K562 (cell line): ENCODE measurements at regions not wholly inside any gene's neighbourhood (a gene's known extent, or its start where the extent isn't known, plus 50 kb on each side); places are given as distances from the start of the nearest gene placed in this dataset.

Experiments used
- ATF3 ChIP-seq, 2 experiments: fragments of 450-650 bp in 1 of 2; sonication (generic) in 1 of 2; formaldehyde crosslinking in 1 of 2; IDR thresholded peaks in 1 of 2; conservative IDR thresholded peaks in 1 of 2; 2 replicates each; pipeline versions ENCODE4 v1.6.1 to v1.8.1; 2016 to 2023; ENCODE audit warnings: mild to moderate bottlenecking in 2 of 2, moderate library complexity in 2 of 2, inconsistent platforms in 1 of 2, missing genetic modification reagents in 1 of 2
- ETS2 ChIP-seq: IDR thresholded peaks from 2 replicates; pipeline ENCODE4 v1.6.1; 2016; ENCODE audit warnings: borderline replicate concordance, missing genetic modification characterization, mild to moderate bottlenecking, moderate library complexity, missing compliant biosample characterization; ENCODE audit not compliant: poor library complexity, severe bottlenecking
- TF ChIP-seq, protein P1 (sequence below): fragments of 250-450 bp; sonication (Bioruptor Pico); IDR thresholded peaks from 2 replicates; pipeline ENCODE4 v1.5.0; 2022; ENCODE audit warnings: mild to moderate bottlenecking

DNA sequence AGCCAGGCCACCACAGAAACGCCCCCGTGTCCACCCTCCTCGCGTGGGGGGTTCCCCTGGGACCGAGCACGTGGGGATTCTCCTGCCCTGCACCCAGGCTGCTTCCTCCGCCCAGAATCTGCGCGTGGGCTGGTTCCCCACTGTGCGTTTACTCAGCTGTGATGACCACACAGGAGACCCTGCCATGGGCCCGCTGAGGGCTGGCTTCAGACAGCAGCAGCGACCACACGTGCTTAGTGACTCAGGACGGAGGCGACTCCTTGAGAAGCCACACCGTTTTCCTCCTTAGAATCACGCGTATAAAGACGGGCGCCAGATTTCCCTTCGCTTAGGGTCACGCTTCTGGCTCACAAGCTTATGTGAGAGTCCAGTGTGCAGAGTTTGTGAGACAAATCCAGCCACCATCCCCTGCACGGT lies 63.9 kb upstream of the PDE10A start:
- TF ChIP-seq ETS2 (tag): no peak
- TF ChIP-seq, protein P1, sequence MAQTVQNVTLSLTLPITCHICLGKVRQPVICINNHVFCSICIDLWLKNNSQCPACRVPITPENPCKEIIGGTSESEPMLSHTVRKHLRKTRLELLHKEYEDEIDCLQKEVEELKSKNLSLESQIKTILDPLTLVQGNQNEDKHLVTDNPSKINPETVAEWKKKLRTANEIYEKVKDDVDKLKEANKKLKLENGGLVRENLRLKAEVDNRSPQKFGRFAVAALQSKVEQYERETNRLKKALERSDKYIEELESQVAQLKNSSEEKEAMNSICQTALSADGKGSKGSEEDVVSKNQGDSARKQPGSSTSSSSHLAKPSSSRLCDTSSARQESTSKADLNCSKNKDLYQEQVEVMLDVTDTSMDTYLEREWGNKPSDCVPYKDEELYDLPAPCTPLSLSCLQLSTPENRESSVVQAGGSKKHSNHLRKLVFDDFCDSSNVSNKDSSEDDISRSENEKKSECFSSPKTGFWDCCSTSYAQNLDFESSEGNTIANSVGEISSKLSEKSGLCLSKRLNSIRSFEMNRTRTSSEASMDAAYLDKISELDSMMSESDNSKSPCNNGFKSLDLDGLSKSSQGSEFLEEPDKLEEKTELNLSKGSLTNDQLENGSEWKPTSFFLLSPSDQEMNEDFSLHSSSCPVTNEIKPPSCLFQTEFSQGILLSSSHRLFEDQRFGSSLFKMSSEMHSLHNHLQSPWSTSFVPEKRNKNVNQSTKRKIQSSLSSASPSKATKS: no peak
- TF ChIP-seq ATF3 (IDR thresholded peaks at IDR 0.05): no peak
- no peak for TF ChIP-seq ATF3 (CRISPR knock-in tag; conservative IDR thresholded peaks at IDR 0.05)
